ENCODE measurements at regions not wholly inside any gene's neighbourhood (a gene's known extent, or its start where the extent isn't known, plus 50 kb on each side); places are given as distances from the start of the nearest gene placed in this dataset.
"Not testable (repeated sequence)": the region's sequence is repeated elsewhere in the genome, so short reads cannot be mapped to it uniquely, and the experiment has no call there.

DNA sequence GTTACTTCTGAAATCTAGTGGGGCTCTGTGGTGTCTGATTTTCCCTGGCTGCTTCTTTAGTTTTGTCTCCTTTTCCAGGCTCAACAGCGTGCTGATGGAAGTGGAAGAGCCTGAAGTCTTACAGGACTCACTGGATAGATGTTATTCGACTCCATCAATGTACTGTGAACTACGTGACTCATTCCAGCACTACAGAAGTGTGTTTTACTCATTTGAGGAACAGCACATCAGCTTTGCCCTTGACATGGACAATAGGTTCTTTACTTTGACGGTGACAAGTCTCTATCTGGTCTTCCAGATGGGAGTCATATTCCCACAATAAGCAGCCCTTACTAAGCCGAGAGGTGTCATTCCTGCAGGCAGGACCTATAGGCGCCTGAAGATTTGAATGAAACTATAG lies 51.1 kb downstream of the NBPF8 start:
- H3K4me1 ChIP-seq; H3K4me3 ChIP-seq (ENCODE audit: low read depth, low read length); H3K36me3 ChIP-seq; DNase-seq; H3K9me3 ChIP-seq; H3K27me3 ChIP-seq: not testable (repeated sequence)

DNA sequence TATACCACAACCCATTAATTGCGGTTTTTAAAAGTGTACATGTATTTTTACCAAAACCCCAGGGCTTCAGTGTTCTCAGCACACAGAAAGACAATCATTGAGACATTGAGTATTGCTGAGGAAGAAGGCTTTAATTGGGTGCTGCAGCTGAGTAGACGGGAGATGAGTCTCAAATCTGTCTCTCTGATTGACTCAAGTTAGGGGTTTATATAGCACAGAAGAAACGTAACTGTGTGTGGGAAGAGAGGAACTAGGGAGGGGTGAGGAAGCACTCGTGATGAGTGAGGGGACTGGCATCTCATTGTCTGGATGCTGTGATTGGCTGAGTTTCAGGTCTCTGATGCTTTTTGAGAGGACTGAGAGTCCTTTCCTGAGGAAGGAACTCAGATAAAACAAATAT lies 62.8 kb downstream of the NBPF8 start:
- H3K27me3 ChIP-seq; H3K4me3 ChIP-seq (ENCODE audit: low read depth, low read length); DNase-seq; H3K36me3 ChIP-seq; H3K4me1 ChIP-seq; H3K9me3 ChIP-seq: not testable (repeated sequence)

GRCh38 chr1:120478400-120478799 lies 63.6 kb downstream of the NBPF8 start:
- not testable (repeated sequence) for H3K36me3 ChIP-seq; DNase-seq; H3K9me3 ChIP-seq; H3K4me3 ChIP-seq (ENCODE audit: low read depth, low read length); H3K4me1 ChIP-seq; H3K27me3 ChIP-seq

DNA sequence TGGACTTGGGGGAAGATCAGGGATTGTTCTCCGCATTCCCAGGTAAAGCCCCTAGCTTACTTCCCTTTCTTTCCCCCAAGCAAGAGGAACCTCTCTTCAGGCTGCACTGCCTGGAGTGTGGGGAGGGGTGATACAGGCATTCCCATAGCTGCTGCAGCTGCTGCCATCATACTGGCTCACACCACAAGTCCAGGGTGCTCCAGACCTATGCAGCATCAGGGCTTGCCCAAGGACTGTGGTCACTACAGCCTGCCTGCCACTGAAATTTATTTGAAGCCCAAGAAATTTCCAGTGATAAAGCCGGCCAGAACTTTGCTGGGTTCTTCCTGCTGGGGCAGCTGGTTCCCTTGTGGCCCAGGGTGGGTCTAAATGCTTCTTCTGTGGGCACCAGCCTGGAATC lies 72.7 kb downstream of the NBPF8 start:
- not testable (repeated sequence) for DNase-seq

DNA sequence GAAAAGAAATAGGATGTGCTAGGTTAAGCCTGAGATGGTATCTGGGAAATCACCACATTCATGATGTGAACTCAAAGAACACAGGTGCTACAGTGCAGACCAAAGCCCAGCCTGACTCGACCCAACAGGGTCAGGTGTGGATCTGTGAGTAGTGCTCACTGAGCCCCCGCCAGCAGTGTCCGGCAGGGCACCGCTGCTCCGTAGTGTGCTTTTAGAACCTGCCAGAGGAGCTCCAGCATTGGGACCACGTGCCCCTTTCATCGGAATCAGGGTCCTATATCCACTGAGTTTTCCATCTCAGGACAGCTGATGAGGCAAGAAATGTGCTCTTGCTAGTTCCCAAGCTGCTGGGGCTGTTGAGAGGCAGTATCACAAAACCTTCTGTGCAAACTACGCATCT lies 74.4 kb downstream of the NBPF8 start:
- H3K36me3 ChIP-seq; H3K4me1 ChIP-seq; DNase-seq; H3K27me3 ChIP-seq; H3K4me3 ChIP-seq (ENCODE audit: low read depth, low read length); H3K9me3 ChIP-seq: not testable (repeated sequence)

More for the DNA sequence above, 72.7 kb downstream of the NBPF8 start:
- H3K4me1 ChIP-seq; H3K4me3 ChIP-seq (ENCODE audit: low read depth, low read length); H3K9me3 ChIP-seq; H3K27me3 ChIP-seq; H3K36me3 ChIP-seq: not testable (repeated sequence)

DNA sequence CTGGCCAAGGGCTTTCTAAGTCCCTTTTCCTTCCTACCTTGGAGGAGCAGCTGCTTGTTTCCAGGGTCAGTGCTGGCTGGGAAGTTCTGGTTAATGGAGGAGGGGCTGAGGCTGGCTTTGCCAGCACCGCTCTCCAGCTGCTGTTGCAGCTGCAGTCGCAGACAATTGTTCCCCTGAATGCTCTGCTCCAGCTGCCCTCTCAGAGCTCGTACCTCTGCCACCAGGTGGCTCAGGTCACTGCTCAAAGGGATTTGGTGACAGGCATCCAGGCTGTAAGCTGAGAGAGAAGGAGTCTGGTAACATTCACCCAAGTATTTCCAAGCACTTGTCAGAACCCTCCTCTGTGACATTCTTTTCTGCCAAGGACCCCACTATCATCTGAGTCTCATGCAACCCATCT lies 82.3 kb downstream of the NBPF8 start:
- DNase-seq; H3K36me3 ChIP-seq; H3K4me1 ChIP-seq; H3K27me3 ChIP-seq; H3K9me3 ChIP-seq; H3K4me3 ChIP-seq (ENCODE audit: low read depth, low read length): not testable (repeated sequence)

DNA sequence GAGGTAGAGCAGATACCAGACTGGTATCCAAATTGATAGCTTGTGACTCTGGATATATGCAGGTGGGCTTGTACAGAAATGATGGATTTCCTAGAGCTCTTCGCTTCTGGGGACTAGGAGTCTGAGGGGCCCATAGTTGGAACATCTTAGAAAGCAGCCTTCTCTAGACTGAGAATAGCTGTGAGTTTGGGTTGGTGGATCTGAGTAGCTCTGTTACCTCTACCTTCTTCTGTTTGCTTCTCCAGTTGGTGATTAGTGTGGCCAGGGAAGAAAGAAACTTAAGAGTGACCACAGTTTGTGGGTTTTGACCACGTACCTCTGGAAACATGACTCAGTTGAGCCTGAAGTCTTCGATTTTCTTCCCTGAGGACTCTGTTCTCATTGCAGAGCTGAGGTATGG lies 88.4 kb downstream of the NBPF8 start:
- H3K9me3 ChIP-seq, H3K27me3 ChIP-seq: not testable (repeated sequence)

GRCh38 chr1:120506352-120506751 lies 91.5 kb downstream of the NBPF8 start:
- not testable (repeated sequence) for H3K27me3 ChIP-seq, DNase-seq, H3K36me3 ChIP-seq

More for the DNA sequence above, 88.4 kb downstream of the NBPF8 start:
- H3K4me3 ChIP-seq (ENCODE audit: low read depth, low read length); H3K36me3 ChIP-seq; H3K4me1 ChIP-seq; DNase-seq: not testable (repeated sequence)

DNA sequence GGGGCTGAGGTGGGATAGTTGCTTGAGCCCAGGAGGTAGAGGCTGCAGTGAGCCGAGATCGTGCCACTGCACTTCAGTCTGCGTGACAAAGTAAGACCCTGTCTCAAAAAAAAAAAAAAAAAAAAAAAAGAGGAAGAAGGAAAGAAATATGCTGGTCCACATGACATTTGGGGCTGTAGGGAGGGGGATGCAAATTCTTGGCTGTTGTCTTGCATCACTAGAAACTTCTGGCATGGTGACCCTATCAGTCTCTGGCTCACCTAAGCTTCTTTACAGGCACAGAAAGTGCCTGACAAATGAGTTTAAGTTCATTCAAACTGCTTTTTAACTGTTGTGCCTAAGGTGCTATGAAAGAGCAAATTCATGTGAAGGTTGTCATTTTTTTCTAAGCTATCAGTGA lies 93.5 kb downstream of the NBPF8 start:
- not testable (repeated sequence) for DNase-seq; H3K36me3 ChIP-seq; H3K4me3 ChIP-seq (ENCODE audit: low read depth, low read length); H3K4me1 ChIP-seq; H3K27me3 ChIP-seq; H3K9me3 ChIP-seq

More at GRCh38 chr1:120506352-120506751, 91.5 kb downstream of the NBPF8 start:
- not testable (repeated sequence) for H3K9me3 ChIP-seq; H3K4me3 ChIP-seq (ENCODE audit: low read depth, low read length); H3K4me1 ChIP-seq

DNA sequence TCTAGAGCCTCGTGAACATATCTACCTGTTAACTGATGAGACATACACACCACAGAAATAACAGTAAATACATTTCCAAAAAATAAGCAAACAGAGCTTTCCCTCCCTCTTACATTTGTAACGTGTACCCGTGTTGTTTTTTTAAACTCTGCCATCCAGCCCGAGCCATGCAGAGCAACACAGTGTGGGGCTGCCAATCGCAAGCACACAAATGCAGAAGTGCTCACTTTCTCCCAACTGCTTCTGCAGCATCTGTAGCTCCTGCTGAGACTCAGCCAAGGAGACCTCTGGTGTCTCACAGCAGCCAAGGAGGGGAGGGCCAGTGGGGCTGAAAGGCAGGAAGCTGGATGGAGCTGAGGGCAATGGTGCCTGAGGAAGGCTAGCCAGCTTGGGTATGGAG lies 94.4 kb downstream of the NBPF8 start:
- H3K4me1 ChIP-seq; H3K9me3 ChIP-seq; H3K4me3 ChIP-seq (ENCODE audit: low read depth, low read length); H3K27me3 ChIP-seq; H3K36me3 ChIP-seq; DNase-seq: not testable (repeated sequence)

- not testable (repeated sequence) for H3K27me3 ChIP-seq; H3K4me1 ChIP-seq; DNase-seq; H3K4me3 ChIP-seq (ENCODE audit: low read depth, low read length); H3K9me3 ChIP-seq; H3K36me3 ChIP-seq
Observed at GRCh38 chr1:120513099-120513498, 98.3 kb downstream of the NBPF8 start.

DNA sequence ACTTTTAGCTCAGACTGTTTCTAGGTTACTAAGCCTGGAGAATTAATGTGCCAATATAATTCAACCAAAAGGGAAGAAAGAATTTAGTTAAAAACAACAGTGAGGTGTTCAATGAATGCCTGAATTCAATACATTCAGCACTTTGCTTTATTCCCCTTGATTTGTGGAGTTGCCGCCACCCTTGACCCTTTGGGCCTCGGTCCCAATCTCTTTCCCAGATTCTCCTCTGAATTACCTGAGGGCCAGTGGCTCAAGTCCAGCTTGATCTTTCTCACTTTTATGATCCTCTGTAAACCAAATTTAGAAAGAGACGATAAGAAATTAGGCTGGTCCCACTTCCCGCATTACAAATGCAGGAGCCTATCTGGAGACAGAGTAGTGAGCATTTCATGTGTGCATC lies 98.7 kb downstream of the NBPF8 start:
- not testable (repeated sequence) for H3K4me3 ChIP-seq (ENCODE audit: low read depth, low read length)

GRCh38 chr1:120519196-120519595 lies 104.4 kb downstream of the NBPF8 start:
- DNase-seq; H3K27me3 ChIP-seq; H3K36me3 ChIP-seq; H3K4me3 ChIP-seq (ENCODE audit: low read depth, low read length); H3K4me1 ChIP-seq; H3K9me3 ChIP-seq: not testable (repeated sequence)

More for the DNA sequence above, 98.7 kb downstream of the NBPF8 start:
- DNase-seq, H3K36me3 ChIP-seq, H3K9me3 ChIP-seq, H3K27me3 ChIP-seq, H3K4me1 ChIP-seq: not testable (repeated sequence)

DNA sequence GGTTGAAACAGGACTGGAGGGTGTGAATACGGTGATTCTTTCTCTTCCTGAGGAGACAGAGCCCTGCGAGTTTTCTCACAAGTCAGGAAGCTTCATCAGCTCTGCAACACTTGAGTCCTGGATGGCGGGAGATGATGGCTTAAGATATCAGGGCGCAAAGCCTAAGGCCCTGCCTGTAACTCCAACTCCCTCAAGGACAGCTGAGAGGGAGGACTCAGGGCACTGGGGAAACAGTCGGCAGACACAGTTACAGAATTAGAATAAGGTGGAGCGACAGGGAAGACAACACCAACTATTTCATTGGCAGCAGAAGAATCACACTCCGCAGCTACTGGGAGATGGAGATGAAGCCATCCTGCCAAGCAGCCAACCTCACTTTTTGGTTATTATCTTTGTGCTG lies 109.6 kb downstream of the NBPF8 start:
- H3K4me1 ChIP-seq; H3K36me3 ChIP-seq; H3K4me3 ChIP-seq (ENCODE audit: low read depth, low read length); DNase-seq; H3K9me3 ChIP-seq; H3K27me3 ChIP-seq: not testable (repeated sequence)

DNA sequence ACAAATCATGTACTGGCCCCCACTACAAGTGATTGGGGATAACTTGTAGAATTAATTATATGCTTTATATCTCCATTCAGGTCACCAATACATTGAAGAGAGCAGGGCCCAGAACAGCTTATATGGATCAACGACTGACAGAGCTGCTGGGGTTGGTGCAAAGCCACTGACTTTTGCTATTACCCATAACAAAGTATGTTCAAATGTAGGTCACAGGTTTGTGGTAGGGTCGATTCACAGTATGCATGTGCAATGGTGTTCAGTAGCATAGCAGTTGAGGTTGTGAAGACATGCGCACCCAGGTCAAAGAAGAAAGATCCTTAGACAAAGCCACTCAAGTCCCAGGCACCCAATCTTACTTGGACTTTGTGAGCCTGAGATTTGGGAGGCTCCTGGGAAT lies 110.6 kb downstream of the NBPF8 start:
- H3K27me3 ChIP-seq; H3K4me1 ChIP-seq; H3K9me3 ChIP-seq; H3K36me3 ChIP-seq; H3K4me3 ChIP-seq (ENCODE audit: low read depth, low read length); DNase-seq: not testable (repeated sequence)

GRCh38 chr1:120529475-120530089 lies 114.7 kb downstream of the NBPF8 start:
- H3K4me3 ChIP-seq (ENCODE audit: low read depth, low read length); H3K9me3 ChIP-seq; H3K4me1 ChIP-seq; H3K27me3 ChIP-seq; H3K36me3 ChIP-seq; DNase-seq: not testable (repeated sequence)

GRCh38 chr1:120531455-120531854 lies 116.6 kb downstream of the NBPF8 start:
- H3K4me1 ChIP-seq; H3K4me3 ChIP-seq (ENCODE audit: low read depth, low read length); H3K9me3 ChIP-seq; DNase-seq; H3K36me3 ChIP-seq; H3K27me3 ChIP-seq: not testable (repeated sequence)

All from BE2C (cell line).